Hepatocyte (in vitro differentiated cells): ENCODE measurements at regions not wholly inside any gene's neighbourhood (a gene's known extent, or its start where the extent isn't known, plus 50 kb on each side); places are given as distances from the start of the nearest gene placed in this dataset.

ENCODE experiments used
- DNase-seq: peaks from one replicate; pipeline ENCODE4 v3.0.0-alpha.2; 2016; ENCODE audit warnings: low spot score
- H2AFZ ChIP-seq: fragments of 200-600 bp; sonication (generic); 2 replicates; pipeline ENCODE4 v1.6.0; 2016; ENCODE audit warnings: antibody characterized with exemption, mild to moderate bottlenecking
- H3K27ac ChIP-seq: fragments of 200-600 bp; sonication (generic); 2 replicates; pipeline ENCODE4 v1.5.1; 2016; ENCODE audit warnings: mild to moderate bottlenecking
- H3K27me3 ChIP-seq: fragments of 200-600 bp; sonication (generic); 2 replicates; pipeline ENCODE4 v1.6.1; 2016
- H3K36me3 ChIP-seq: fragments of 200-600 bp; sonication (generic); replicated peaks from 2 replicates; pipeline ENCODE4 v1.5.1; 2016; ENCODE audit warnings: low read depth; ENCODE audit not compliant: insufficient read depth
- H3K4me1 ChIP-seq: fragments of 200-600 bp; sonication (generic); 2 replicates; pipeline ENCODE4 v1.5.1; 2016; ENCODE audit warnings: mild to moderate bottlenecking, moderate library complexity; ENCODE audit not compliant: insufficient read depth
- H3K4me2 ChIP-seq: fragments of 200-600 bp; sonication (generic); 2 replicates; pipeline ENCODE4 v1.6.0; 2016
- H3K4me3 ChIP-seq: fragments of 200-600 bp; sonication (generic); 2 replicates; pipeline ENCODE4 v1.5.1; 2016; ENCODE audit warnings: mild to moderate bottlenecking
- H3K79me2 ChIP-seq: fragments of 200-600 bp; sonication (generic); 2 replicates; pipeline ENCODE4 v1.6.0; 2017; ENCODE audit warnings: mild to moderate bottlenecking
- H3K9me2 ChIP-seq: fragments of 200-600 bp; sonication (generic); replicated peaks from 2 replicates; pipeline ENCODE4 v1.6.0; 2017; ENCODE audit warnings: mild to moderate bottlenecking; ENCODE audit not compliant: insufficient read depth
- H3K9me3 ChIP-seq: fragments of 200-600 bp; sonication (generic); 2 replicates; pipeline ENCODE4 v1.5.1; 2016; ENCODE audit warnings: low read depth, mild to moderate bottlenecking
- H4K20me1 ChIP-seq: fragments of 200-600 bp; sonication (generic); 2 replicates; pipeline ENCODE4 v1.6.0; 2016; ENCODE audit warnings: mild to moderate bottlenecking; ENCODE audit not compliant: insufficient read depth, poor library complexity, severe bottlenecking
- EZH2 ChIP-seq: fragments of 200-600 bp; sonication (generic); IDR thresholded peaks from 2 replicates; pipeline ENCODE4 v1.6.1; 2016; ENCODE audit warnings: antibody characterized with exemption, mild to moderate bottlenecking, borderline replicate concordance
- EZH2phosphoT487 ChIP-seq: fragments of 200-600 bp; sonication (generic); IDR thresholded peaks from one replicate; pipeline ENCODE4 v1.6.1; 2018; ENCODE audit warnings: antibody characterized with exemption, mild to moderate bottlenecking, low read depth, moderate library complexity; ENCODE audit not compliant: unreplicated experiment, severe bottlenecking
- WGBS: methylation state at CpG from one replicate; pipeline ENCODE4 v1.1.6; 2016; ENCODE audit warnings: low lambda C conversion rate; ENCODE audit errors: missing lambda C conversion rate; 5-methylcytosine and 5-hydroxymethylcytosine counted together
- TF ChIP-seq, protein P1 (sequence below): fragments of 200-600 bp; sonication (generic); IDR thresholded peaks from 2 replicates; pipeline ENCODE4 v1.5.1; 2016; ENCODE audit warnings: antibody characterized with exemption, mild to moderate bottlenecking; ENCODE audit not compliant: poor library complexity

DNA sequence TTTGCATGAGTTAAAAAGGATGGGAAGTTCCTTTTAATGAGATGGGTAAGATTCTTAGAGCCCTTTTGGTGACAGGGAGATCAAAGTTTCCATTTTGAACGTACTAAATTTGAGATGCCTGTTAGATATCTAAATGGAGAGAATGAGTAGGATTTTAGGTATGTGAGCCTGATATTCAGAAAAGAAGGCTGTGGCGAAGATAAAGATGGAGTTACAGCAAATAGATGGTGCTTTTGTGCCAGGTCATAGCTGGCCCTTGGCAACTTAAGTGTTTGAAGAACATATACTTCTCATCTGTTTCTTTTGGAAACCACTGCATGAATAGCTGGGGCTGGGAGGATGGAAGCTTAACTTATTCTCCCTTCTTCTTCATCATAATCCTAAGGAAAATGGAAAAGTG lies 282.5 kb downstream of the PTBP2 start:
- H3K79me2 ChIP-seq: no peaks in the 10 kb centered on the region

DNA sequence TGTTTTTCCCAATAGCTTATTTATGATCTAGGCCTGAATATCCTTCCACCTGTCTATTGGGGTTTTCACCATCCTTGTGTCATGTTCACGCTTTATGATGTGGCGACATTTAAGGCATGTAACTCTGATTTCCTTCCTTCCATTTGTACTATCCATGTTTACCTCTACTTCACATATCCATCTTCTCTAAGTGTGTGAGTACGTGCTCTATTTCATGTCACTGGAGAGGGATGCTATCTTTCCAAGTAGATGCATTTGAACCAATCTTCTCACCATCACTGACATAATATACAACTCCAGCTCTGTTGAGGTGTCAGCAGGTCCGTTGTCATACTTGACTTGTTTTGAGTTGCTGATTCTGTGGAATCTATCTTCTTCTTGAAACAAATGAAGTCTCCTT lies 283.2 kb downstream of the PTBP2 start:
- no peaks in the 10 kb centered on the region for H3K27me3 ChIP-seq
- H3K4me2 ChIP-seq: no peak overlapping the region
- H4K20me1 ChIP-seq: no peaks in the 10 kb centered on the region
- no peaks in the 10 kb centered on the region for H3K79me2 ChIP-seq
- no peaks in the 10 kb centered on the region for H3K9me2 ChIP-seq
- DNase-seq: no peak
- H3K9me3 ChIP-seq: no peaks in the 10 kb centered on the region
- no peaks in the 10 kb centered on the region for H3K4me1 ChIP-seq
- H3K27ac ChIP-seq: no peak overlapping the region
- H3K36me3 ChIP-seq: no peaks in the 10 kb centered on the region
- 97% methylated on average over 4 of the region's 4 CpGs for WGBS
- TF ChIP-seq EZH2phosphoT487: no peak
- TF ChIP-seq, protein P1, sequence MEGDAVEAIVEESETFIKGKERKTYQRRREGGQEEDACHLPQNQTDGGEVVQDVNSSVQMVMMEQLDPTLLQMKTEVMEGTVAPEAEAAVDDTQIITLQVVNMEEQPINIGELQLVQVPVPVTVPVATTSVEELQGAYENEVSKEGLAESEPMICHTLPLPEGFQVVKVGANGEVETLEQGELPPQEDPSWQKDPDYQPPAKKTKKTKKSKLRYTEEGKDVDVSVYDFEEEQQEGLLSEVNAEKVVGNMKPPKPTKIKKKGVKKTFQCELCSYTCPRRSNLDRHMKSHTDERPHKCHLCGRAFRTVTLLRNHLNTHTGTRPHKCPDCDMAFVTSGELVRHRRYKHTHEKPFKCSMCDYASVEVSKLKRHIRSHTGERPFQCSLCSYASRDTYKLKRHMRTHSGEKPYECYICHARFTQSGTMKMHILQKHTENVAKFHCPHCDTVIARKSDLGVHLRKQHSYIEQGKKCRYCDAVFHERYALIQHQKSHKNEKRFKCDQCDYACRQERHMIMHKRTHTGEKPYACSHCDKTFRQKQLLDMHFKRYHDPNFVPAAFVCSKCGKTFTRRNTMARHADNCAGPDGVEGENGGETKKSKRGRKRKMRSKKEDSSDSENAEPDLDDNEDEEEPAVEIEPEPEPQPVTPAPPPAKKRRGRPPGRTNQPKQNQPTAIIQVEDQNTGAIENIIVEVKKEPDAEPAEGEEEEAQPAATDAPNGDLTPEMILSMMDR: no peak
- TF ChIP-seq EZH2: no peak
- H3K4me3 ChIP-seq: no peak overlapping the region
- no peak overlapping the region for H2AFZ ChIP-seq

More for the DNA sequence above, 282.5 kb downstream of the PTBP2 start:
- no peaks in the 10 kb centered on the region for H4K20me1 ChIP-seq
- H3K9me3 ChIP-seq: no peaks in the 10 kb centered on the region
- WGBS: 66% methylated on average over 2 of the region's 2 CpGs
- H3K4me3 ChIP-seq: no peak overlapping the region
- H3K27ac ChIP-seq: no peak overlapping the region
- no peaks in the 10 kb centered on the region for H3K4me1 ChIP-seq
- no peak overlapping the region for H3K4me2 ChIP-seq
- TF ChIP-seq, protein P1: no peak
- no peak for TF ChIP-seq EZH2
- H3K27me3 ChIP-seq: no peaks in the 10 kb centered on the region
- DNase-seq: no peak
- H3K36me3 ChIP-seq: no peaks in the 10 kb centered on the region
- no peak overlapping the region for H2AFZ ChIP-seq
- H3K9me2 ChIP-seq: no peaks in the 10 kb centered on the region

DNA sequence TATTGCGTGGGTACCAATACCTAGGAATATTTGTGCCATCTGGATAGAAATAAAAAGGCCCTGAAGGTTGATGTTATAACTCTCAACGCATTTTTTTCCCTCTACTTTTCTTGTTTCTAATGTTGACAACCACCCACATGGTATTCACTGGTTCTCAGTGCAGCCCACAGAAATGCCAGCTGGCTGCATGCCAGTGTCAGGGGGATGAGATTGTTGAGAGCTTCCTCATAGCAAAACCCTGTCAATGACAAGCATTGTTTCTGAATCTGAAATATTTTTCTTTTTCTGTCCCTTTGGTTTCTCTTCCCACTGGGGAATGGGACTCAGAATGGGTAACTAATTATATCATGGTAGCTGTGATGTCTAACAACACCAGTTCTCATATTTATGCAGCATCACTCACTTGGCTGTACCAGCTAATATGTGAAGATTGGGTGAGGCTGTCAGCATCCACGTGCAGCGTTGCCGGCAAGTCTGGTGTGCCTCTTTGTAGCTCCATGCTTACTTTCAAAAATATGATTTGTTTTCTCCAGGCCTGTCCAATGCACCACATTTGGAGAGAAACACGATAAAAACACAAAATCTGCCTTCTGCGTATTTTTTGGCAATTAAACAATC lies 284.6 kb downstream of the PTBP2 start:
- no peaks in the 10 kb centered on the region for H3K9me2 ChIP-seq
- H4K20me1 ChIP-seq: no peaks in the 10 kb centered on the region
- no peak overlapping the region for H3K4me3 ChIP-seq
- peak; percentile 9 for DNase-seq
- no peak overlapping the region for H3K27ac ChIP-seq
- no peaks in the 10 kb centered on the region for H3K36me3 ChIP-seq
- no peaks in the 10 kb centered on the region for H3K4me1 ChIP-seq
- H3K9me3 ChIP-seq: no peaks in the 10 kb centered on the region
- TF ChIP-seq, protein P1: no peak
- TF ChIP-seq EZH2 (no peak), EZH2phosphoT487 (no peak)
- no peak overlapping the region for H2AFZ ChIP-seq
- WGBS: 89% methylated on average over 7 of the region's 7 CpGs
- no peak overlapping the region for H3K4me2 ChIP-seq
- H3K27me3 ChIP-seq: no peaks in the 10 kb centered on the region
- H3K79me2 ChIP-seq: no peaks in the 10 kb centered on the region
